ENCODE measurements at regions not wholly inside any gene's neighbourhood (a gene's known extent, or its start where the extent isn't known, plus 50 kb on each side); places are given as distances from the start of the nearest gene placed in this dataset.
"Not testable (repeated sequence)": the region's sequence is repeated elsewhere in the genome, so short reads cannot be mapped to it uniquely, and the experiment has no call there.

- peak; percentile 9 for DNase-seq (ENCODE audit: low read depth)
These were observed 381.1 kb downstream of the FLRT2 start for GRCh38 chr14:85911044-85911443.

GRCh38 chr14:85909581-85909980 lies 379.6 kb downstream of the FLRT2 start:
- DNase-seq (ENCODE audit: low read depth) = no peak

- DNase-seq (ENCODE audit: low read depth) = no peak
These were observed 377.6 kb downstream of the FLRT2 start for GRCh38 chr14:85907536-85907935.

- DNase-seq (ENCODE audit: low read depth) = no peak
These were observed 367.9 kb downstream of the FLRT2 start for GRCh38 chr14:85897808-85898207.

- no peak for DNase-seq (ENCODE audit: low read depth)
These were observed 365.7 kb downstream of the FLRT2 start for GRCh38 chr14:85895603-85896002.

- DNase-seq (ENCODE audit: low read depth) = no peak
These were observed 362.3 kb downstream of the FLRT2 start for GRCh38 chr14:85892251-85892650.

GRCh38 chr14:85883966-85884365 lies 354.0 kb downstream of the FLRT2 start:
- no peak for DNase-seq (ENCODE audit: low read depth)

GRCh38 chr14:85883101-85883500 lies 353.2 kb downstream of the FLRT2 start:
- DNase-seq (ENCODE audit: low read depth) = no peak

- DNase-seq (ENCODE audit: low read depth) = no peak
These were observed 352.0 kb downstream of the FLRT2 start for GRCh38 chr14:85881935-85882334.

- no peak for DNase-seq (ENCODE audit: low read depth)
These were observed 348.9 kb downstream of the FLRT2 start for GRCh38 chr14:85878874-85879273.

GRCh38 chr14:85873006-85873405 lies 343.1 kb downstream of the FLRT2 start:
- no peak for DNase-seq (ENCODE audit: low read depth)

GRCh38 chr14:85867450-85867849 lies 337.5 kb downstream of the FLRT2 start:
- no peak for DNase-seq (ENCODE audit: low read depth)

GRCh38 chr14:85865701-85866100 lies 335.8 kb downstream of the FLRT2 start:
- DNase-seq (ENCODE audit: low read depth) = no peak

GRCh38 chr14:85858634-85859033 lies 328.7 kb downstream of the FLRT2 start:
- no peak for DNase-seq (ENCODE audit: low read depth)

- DNase-seq (ENCODE audit: low read depth) = no peak
These were observed 326.5 kb downstream of the FLRT2 start for GRCh38 chr14:85856430-85856829.

GRCh38 chr14:85853996-85854526 lies 324.1 kb downstream of the FLRT2 start:
- no peak for DNase-seq (ENCODE audit: low read depth)

GRCh38 chr14:85852906-85853305 lies 323.0 kb downstream of the FLRT2 start:
- no peak for DNase-seq (ENCODE audit: low read depth)

GRCh38 chr14:85852123-85852522 lies 322.2 kb downstream of the FLRT2 start:
- DNase-seq (ENCODE audit: low read depth) = peak; percentile 5

GRCh38 chr14:85830549-85830948 lies 300.6 kb downstream of the FLRT2 start:
- not testable (repeated sequence) for DNase-seq (ENCODE audit: low read depth)

- DNase-seq (ENCODE audit: low read depth) = not testable (repeated sequence)
These were observed 299.7 kb downstream of the FLRT2 start for GRCh38 chr14:85829601-85830000.

- no peak for DNase-seq (ENCODE audit: low read depth)
These were observed 294.6 kb downstream of the FLRT2 start for GRCh38 chr14:85824526-85824925.

GRCh38 chr14:85822236-85822635 lies 292.3 kb downstream of the FLRT2 start:
- DNase-seq (ENCODE audit: low read depth) = no peak

- no peak for DNase-seq (ENCODE audit: low read depth)
These were observed 287.5 kb downstream of the FLRT2 start for GRCh38 chr14:85817430-85817829.

- DNase-seq (ENCODE audit: low read depth) = no peak
These were observed 283.1 kb downstream of the FLRT2 start for GRCh38 chr14:85813040-85813439.
